Esophagus muscularis mucosa (tissue), 4 donors: ENCODE measurements at regions not wholly inside any gene's neighbourhood (a gene's known extent, or its start where the extent isn't known, plus 50 kb on each side); places are given as distances from the start of the nearest gene placed in this dataset.

Source experiments
- DNase-seq: peaks from one replicate; pipeline ENCODE4 v3.0.0-alpha.2; 2017; ENCODE audit errors: extremely low spot score
- H3K27ac ChIP-seq, 4 donors: fragments of 200-600 bp; sonication (generic); replicated peaks in 1 of 4; 1 replicate in 3 of 4; 2 replicates in 1 of 4; pipeline ENCODE4 v1.5.1; 2016 to 2019; ENCODE audit warnings: mild to moderate bottlenecking in 1 of 4
- H3K27me3 ChIP-seq, 4 donors: fragments of 200-600 bp; sonication (generic); one replicate each; pipeline versions ENCODE4 v1.5.1 to v1.6.0; 2016 to 2019
- H3K36me3 ChIP-seq, 4 donors: fragments of 200-600 bp; sonication (generic); one replicate each; pipeline ENCODE4 v1.5.1; 2016 to 2019
- H3K4me1 ChIP-seq, 4 donors: fragments of 200-600 bp; sonication (generic); one replicate each; pipeline ENCODE4 v1.5.1; 2016 to 2019
- H3K4me3 ChIP-seq, 4 donors: fragments of 200-600 bp; sonication (generic); 1 replicate in 2 of 4; 2 replicates in 2 of 4; pipeline ENCODE4 v1.5.1; 2016 to 2019; ENCODE audit warnings: mild to moderate bottlenecking in 4 of 4, moderate library complexity in 1 of 4
- H3K9me3 ChIP-seq, 4 donors: fragments of 200-600 bp; sonication (generic); 1 replicate in 3 of 4; 2 replicates in 1 of 4; pipeline ENCODE4 v1.5.1; 2016 to 2019
- CTCF ChIP-seq, 3 experiments: fragments of 200-600 bp in 2 of 3; fragments of 450-650 bp in 1 of 3; sonication (generic) in 2 of 3; IDR thresholded peaks; one replicate each; pipeline ENCODE4 v1.5.1; 2017 to 2019; ENCODE audit warnings: antibody characterized with exemption in 3 of 3, mild to moderate bottlenecking in 2 of 3, moderate library complexity in 1 of 3
- EP300 ChIP-seq: sonication (generic); formaldehyde crosslinking; IDR thresholded peaks from one replicate; pipeline ENCODE4 v1.6.1; 2017; ENCODE audit warnings: antibody characterized with exemption
- POLR2A ChIP-seq: fragments of 450-650 bp; IDR thresholded peaks from one replicate; pipeline ENCODE4 v1.6.1; 2017; ENCODE audit warnings: antibody characterized with exemption, moderate library complexity, mild to moderate bottlenecking, low read depth
- POLR2AphosphoS5 ChIP-seq, 2 donors: sonication (generic); formaldehyde crosslinking; IDR thresholded peaks; one replicate each; pipeline ENCODE4 v1.6.1; 2017; ENCODE audit warnings: antibody characterized with exemption in 2 of 2
- WGBS: methylation state at CpG from one replicate; pipeline ENCODE4 v1.1.5; 2018; 5-methylcytosine and 5-hydroxymethylcytosine counted together
- intact Hi-C: fragments of 100-400 bp; cut with DNase I; formaldehyde crosslinking; loops from one replicate; pipeline ENCODE4 v1.15.1; 2023

GRCh38 chr4:19135895-19136633 lies 1114.5 kb upstream of the LCORL start:
- no peaks in the 10 kb centered on the region for H3K36me3 ChIP-seq
- H3K27ac ChIP-seq: no peak overlapping the region
- no peak for TF ChIP-seq CTCF (IDR thresholded peaks at IDR 0.05)
- TF ChIP-seq POLR2A: no peak
- TF ChIP-seq EP300: no peak
- no peak for TF ChIP-seq POLR2AphosphoS5 (IDR thresholded peaks at IDR 0.05)
- H3K4me3 ChIP-seq: no peak overlapping the region
- no peaks in the 10 kb centered on the region for H3K9me3 ChIP-seq
- no peaks in the 10 kb centered on the region for H3K4me1 ChIP-seq
- H3K27me3 ChIP-seq: no peaks in the 10 kb centered on the region
- no peak for DNase-seq
- 83% methylated on average over 1 of the region's 1 CpG for WGBS
- intact Hi-C loops: no loop called here

GRCh38 chr4:19134685-19135084 lies 1113.1 kb upstream of the LCORL start:
- Histone ChIP-seq H3K9me3 (no peaks in the 10 kb centered on the region), H3K27ac (no peak overlapping the region), H3K36me3 (no peaks in the 10 kb centered on the region), H3K27me3 (no peaks in the 10 kb centered on the region), H3K4me3 (no peak overlapping the region), H3K4me1 (no peaks in the 10 kb centered on the region)
- intact Hi-C loops: no loop called here
- DNase-seq: no peak
- whole genome bisulfite sequencing: 60% methylated on average over 3 of the region's 3 CpGs
- TF ChIP-seq CTCF (IDR thresholded peaks at IDR 0.05) (no peak), EP300 (no peak), POLR2AphosphoS5 (IDR thresholded peaks at IDR 0.05) (no peak)

- Histone ChIP-seq H3K27ac (no peak overlapping the region), H3K9me3 (no peaks in the 10 kb centered on the region), H3K27me3 (no peaks in the 10 kb centered on the region), H3K36me3 (no peaks in the 10 kb centered on the region), H3K4me1 (no peaks in the 10 kb centered on the region), H3K4me3 (no peak overlapping the region)
- DNase-seq: no peak
- intact Hi-C loops: no loop called here
- TF ChIP-seq EP300 (no peak), POLR2AphosphoS5 (IDR thresholded peaks at IDR 0.05) (no peak), CTCF (IDR thresholded peaks at IDR 0.05) (no peak), POLR2A (no peak)
- WGBS: 62% methylated on average over 1 of the region's 1 CpG
Measured at GRCh38 chr4:19133315-19133714, 1111.8 kb upstream of the LCORL start.

GRCh38 chr4:19130866-19131265 lies 1109.3 kb upstream of the LCORL start:
- Histone ChIP-seq H3K36me3 (no peaks in the 10 kb centered on the region), H3K9me3 (no peaks in the 10 kb centered on the region), H3K4me3 (no peak overlapping the region), H3K27ac (no peak overlapping the region), H3K27me3 (no peaks in the 10 kb centered on the region), H3K4me1 (no peaks in the 10 kb centered on the region)
- DNase-seq: no peak
- TF ChIP-seq CTCF (IDR thresholded peaks at IDR 0.05) (no peak), POLR2AphosphoS5 (IDR thresholded peaks at IDR 0.05) (no peak), EP300 (no peak), POLR2A (no peak)
- intact Hi-C loops: no loop called here

GRCh38 chr4:19128176-19128575 lies 1106.6 kb upstream of the LCORL start:
- WGBS: 84% methylated on average over 1 of the region's 1 CpG
- no peak for DNase-seq
- Histone ChIP-seq H3K4me1 (no peaks in the 10 kb centered on the region), H3K36me3 (no peaks in the 10 kb centered on the region), H3K27me3 (no peaks in the 10 kb centered on the region), H3K9me3 (no peaks in the 10 kb centered on the region), H3K4me3 (no peak overlapping the region), H3K27ac (no peak overlapping the region)
- TF ChIP-seq EP300 (no peak), POLR2A (no peak), CTCF (IDR thresholded peaks at IDR 0.05) (no peak), POLR2AphosphoS5 (IDR thresholded peaks at IDR 0.05) (no peak)
- intact Hi-C loops: no loop called here
